OCI-LY3 (cell line): ENCODE measurements at regions not wholly inside any gene's neighbourhood (a gene's known extent, or its start where the extent isn't known, plus 50 kb on each side); places are given as distances from the start of the nearest gene placed in this dataset.
"Not testable (repeated sequence)": the region's sequence is repeated elsewhere in the genome, so short reads cannot be mapped to it uniquely, and the experiment has no call there.

Experiments
- H2AFZ ChIP-seq: fragments of 200-600, 300-600 bp; shearing (Covaris generic); 2 replicates; pipeline ENCODE4 v1.6.0; 2014; ENCODE audit warnings: antibody characterized with exemption, low read depth, low read length
- H3K27ac ChIP-seq: fragments of 200-600, 300-600 bp; sonication (generic); 2 replicates; pipeline ENCODE4 v1.5.1; 2014; ENCODE audit warnings: mild to moderate bottlenecking, low read length, moderate library complexity, mixed read lengths
- H3K27me3 ChIP-seq: fragments of 200-600, 300-600 bp; sonication (generic); 2 replicates; pipeline ENCODE4 v1.6.1; 2014; ENCODE audit warnings: low read depth, low read length, mixed read lengths
- H3K36me3 ChIP-seq: fragments of 200-600, 300-600 bp; sonication (generic); replicated peaks from 2 replicates; pipeline ENCODE3; 2014; ENCODE audit warnings: low read depth, low read length, mixed read lengths
- H3K4me1 ChIP-seq: fragments of 300-600, 200-600 bp; sonication (generic); 2 replicates; pipeline ENCODE4 v1.6.1; 2014; ENCODE audit warnings: low read length, mixed read lengths
- H3K4me2 ChIP-seq: fragments of 200-600, 300-600 bp; sonication (generic); 2 replicates; pipeline ENCODE4 v1.6.1; 2014; ENCODE audit warnings: low read length, mixed read lengths
- H3K4me3 ChIP-seq: fragments of 300-600, 200-600 bp; sonication (generic); 2 replicates; pipeline ENCODE4 v1.5.1; 2014; ENCODE audit warnings: antibody characterized with exemption, mild to moderate bottlenecking, low read length, moderate library complexity
- H3K79me2 ChIP-seq: fragments of 300-600, 200-600 bp; shearing (Covaris generic); 2 replicates; pipeline ENCODE4 v1.6.1; 2014; ENCODE audit warnings: mild to moderate bottlenecking, low read length, mixed read lengths
- H3K9ac ChIP-seq: fragments of 300-600, 200-600 bp; shearing (Covaris generic); 2 replicates; pipeline ENCODE4 v1.6.0; 2014; ENCODE audit warnings: mild to moderate bottlenecking, low read length, moderate library complexity
- H3K9me3 ChIP-seq: fragments of 200-600, 300-600 bp; shearing (Covaris generic); 2 replicates; pipeline ENCODE4 v1.6.1; 2014; ENCODE audit warnings: low read length, mixed read lengths; ENCODE audit not compliant: insufficient read depth
- H4K20me1 ChIP-seq: fragments of 200-600, 300-600 bp; sonication (generic); 2 replicates; pipeline ENCODE4 v1.6.1; 2016; ENCODE audit warnings: low read length, mixed read lengths; ENCODE audit not compliant: insufficient read depth
- CTCF ChIP-seq: fragments of 200-600, 300-600 bp; sonication (generic); IDR thresholded peaks from 2 replicates; pipeline ENCODE4 v1.5.1; 2014; ENCODE audit warnings: antibody characterized with exemption, low read length, low read depth
- EZH2phosphoT487 ChIP-seq: fragments of 200-600 bp; shearing (Covaris generic); IDR thresholded peaks from 2 replicates; pipeline ENCODE4 v1.6.1; 2018; ENCODE audit warnings: antibody characterized with exemption, mixed run types, low read depth

GRCh38 chr1:219066098-219066497, 107.6 kb upstream of the LYPLAL1 start:
- H3K9ac ChIP-seq, result no peak overlapping the region

GRCh38 chr1:219066631-219067349, 106.9 kb upstream of the LYPLAL1 start:
- Histone ChIP-seq H3K36me3 (no peaks in the 10 kb centered on the region), H3K9me3 (no peaks in the 10 kb centered on the region), H3K4me3 (no peak overlapping the region), H3K4me1 (peaks cover 15% of the 10 kb centered on the region), H3K9ac (no peak overlapping the region), H4K20me1 (no peaks in the 10 kb centered on the region), H2AFZ (no peak overlapping the region), H3K4me2 (peak overlapping the region; percentile 6; the same call in 1 of the 2 replicates), H3K27ac (no peak overlapping the region), H3K79me2 (no peaks in the 10 kb centered on the region), H3K27me3 (no peaks in the 10 kb centered on the region)
- TF ChIP-seq EZH2phosphoT487, result no peak
- peak; percentile 41 for TF ChIP-seq CTCF

More at GRCh38 chr1:219066098-219066497, 107.6 kb upstream of the LYPLAL1 start:
- H3K4me3 ChIP-seq, result no peak overlapping the region
- no peak overlapping the region for H3K4me2 ChIP-seq
- no peaks in the 10 kb centered on the region for H3K36me3 ChIP-seq
- H4K20me1 ChIP-seq, result no peaks in the 10 kb centered on the region
- H2AFZ ChIP-seq, result no peak overlapping the region
- peaks cover 15% of the 10 kb centered on the region for H3K4me1 ChIP-seq
- H3K27me3 ChIP-seq, result no peaks in the 10 kb centered on the region
- no peaks in the 10 kb centered on the region for H3K9me3 ChIP-seq
- TF ChIP-seq EZH2phosphoT487 (no peak), CTCF (no peak)
- no peaks in the 10 kb centered on the region for H3K79me2 ChIP-seq
- no peak overlapping the region for H3K27ac ChIP-seq

GRCh38 chr1:219067350-219067712, 106.3 kb upstream of the LYPLAL1 start:
- Histone ChIP-seq H2AFZ (no peak overlapping the region), H3K9me3 (no peaks in the 10 kb centered on the region), H4K20me1 (no peaks in the 10 kb centered on the region), H3K4me3 (no peak overlapping the region), H3K27me3 (no peaks in the 10 kb centered on the region), H3K79me2 (no peaks in the 10 kb centered on the region), H3K9ac (no peak overlapping the region), H3K4me2 (peak overlapping the region; percentile 6; the same call in 1 of the 2 replicates), H3K27ac (no peak overlapping the region), H3K4me1 (peaks cover 15% of the 10 kb centered on the region), H3K36me3 (no peaks in the 10 kb centered on the region)
- no peak for TF ChIP-seq CTCF
- no peak for TF ChIP-seq EZH2phosphoT487

GRCh38 chr1:219070395-219070794, 103.3 kb upstream of the LYPLAL1 start:
- H3K9me3 ChIP-seq, H3K27ac ChIP-seq, H3K9ac ChIP-seq, H3K4me3 ChIP-seq, H3K36me3 ChIP-seq, H3K79me2 ChIP-seq, H4K20me1 ChIP-seq, H2AFZ ChIP-seq, H3K27me3 ChIP-seq, H3K4me2 ChIP-seq: not testable (repeated sequence)
- peaks cover 15% of the 10 kb centered on the region for H3K4me1 ChIP-seq
